Epithelial cell of esophagus (primary cell): ENCODE measurements at regions not wholly inside any gene's neighbourhood (a gene's known extent, or its start where the extent isn't known, plus 50 kb on each side); places are given as distances from the start of the nearest gene placed in this dataset.

Experiments
- DNase-seq: peaks from one replicate; pipeline ENCODE4 v3.0.0; 2010; ENCODE audit warnings: low read depth
- H3K4me3 ChIP-seq: 2 replicates; pipeline ENCODE4 v1.5.1; 2011; ENCODE audit warnings: mild to moderate bottlenecking, low read length, control low read depth
- TF ChIP-seq, protein P1 (sequence below): IDR thresholded peaks from 2 replicates; pipeline ENCODE4 v1.5.1; 2011; ENCODE audit warnings: low read depth, mild to moderate bottlenecking, low read length, control low read depth, inconsistent platforms; ENCODE audit not compliant: insufficient read depth; ENCODE audit errors: missing control alignments

DNA sequence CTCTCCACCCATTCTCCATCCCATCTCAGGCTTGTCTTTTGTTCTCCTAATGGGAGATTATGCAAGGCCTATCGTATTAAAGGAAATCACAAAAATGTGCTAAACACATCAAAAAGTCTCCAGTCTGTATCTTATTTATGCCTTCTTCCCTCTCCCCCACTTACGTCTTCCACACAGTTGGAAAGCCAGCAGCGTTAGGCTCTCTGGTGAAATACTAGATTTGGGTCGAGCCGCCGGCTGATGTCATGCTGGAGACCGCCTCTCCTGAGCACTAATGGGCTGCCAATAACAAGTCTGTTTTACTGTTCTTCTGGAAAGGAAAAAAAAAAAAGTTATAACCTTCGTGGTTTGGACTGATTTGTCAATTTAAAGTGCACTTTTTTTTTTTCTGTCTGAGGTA lies 182.7 kb upstream of the SIX2 start:
- DNase-seq, result no peak
- no peak overlapping the region for H3K4me3 ChIP-seq
- TF ChIP-seq, protein P1, sequence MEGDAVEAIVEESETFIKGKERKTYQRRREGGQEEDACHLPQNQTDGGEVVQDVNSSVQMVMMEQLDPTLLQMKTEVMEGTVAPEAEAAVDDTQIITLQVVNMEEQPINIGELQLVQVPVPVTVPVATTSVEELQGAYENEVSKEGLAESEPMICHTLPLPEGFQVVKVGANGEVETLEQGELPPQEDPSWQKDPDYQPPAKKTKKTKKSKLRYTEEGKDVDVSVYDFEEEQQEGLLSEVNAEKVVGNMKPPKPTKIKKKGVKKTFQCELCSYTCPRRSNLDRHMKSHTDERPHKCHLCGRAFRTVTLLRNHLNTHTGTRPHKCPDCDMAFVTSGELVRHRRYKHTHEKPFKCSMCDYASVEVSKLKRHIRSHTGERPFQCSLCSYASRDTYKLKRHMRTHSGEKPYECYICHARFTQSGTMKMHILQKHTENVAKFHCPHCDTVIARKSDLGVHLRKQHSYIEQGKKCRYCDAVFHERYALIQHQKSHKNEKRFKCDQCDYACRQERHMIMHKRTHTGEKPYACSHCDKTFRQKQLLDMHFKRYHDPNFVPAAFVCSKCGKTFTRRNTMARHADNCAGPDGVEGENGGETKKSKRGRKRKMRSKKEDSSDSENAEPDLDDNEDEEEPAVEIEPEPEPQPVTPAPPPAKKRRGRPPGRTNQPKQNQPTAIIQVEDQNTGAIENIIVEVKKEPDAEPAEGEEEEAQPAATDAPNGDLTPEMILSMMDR, result no peak

DNA sequence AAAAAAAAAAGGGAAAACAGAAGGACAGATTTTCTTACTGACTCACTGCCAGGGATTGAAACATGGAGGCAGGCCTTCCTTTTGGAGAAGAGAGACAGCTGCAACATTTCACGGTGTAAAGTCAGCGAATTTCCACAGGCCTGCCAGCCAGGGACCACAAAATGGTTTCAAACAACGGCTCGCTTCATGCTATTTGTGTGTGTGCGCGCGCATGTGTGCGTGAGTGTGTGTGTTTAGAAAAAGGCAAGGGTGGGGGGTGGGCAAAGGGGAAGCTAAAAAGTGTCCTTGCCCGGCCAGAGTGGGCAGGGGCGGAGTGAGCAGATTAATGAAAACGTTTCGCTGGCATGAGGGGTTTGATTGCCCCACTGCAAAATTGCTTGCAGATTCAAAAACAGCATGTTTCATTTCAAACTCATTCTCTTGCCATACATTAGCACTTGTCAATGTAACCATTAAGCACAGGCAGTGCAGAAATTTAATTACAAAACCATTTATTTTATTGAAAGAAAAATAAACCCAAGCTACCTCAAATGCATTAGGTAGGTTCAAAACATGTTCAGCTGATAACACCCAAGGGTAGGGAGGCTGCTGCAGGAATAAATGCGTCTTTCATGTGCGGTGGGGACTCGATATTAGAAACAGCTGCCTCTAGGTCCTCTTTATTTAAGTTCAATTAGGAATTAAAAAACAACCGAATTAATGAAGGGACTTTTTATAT lies 182.1 kb upstream of the SIX2 start:
- DNase-seq, result no peak
- TF ChIP-seq, protein P1, result no peak
- H3K4me3 ChIP-seq, result no peak overlapping the region

DNA sequence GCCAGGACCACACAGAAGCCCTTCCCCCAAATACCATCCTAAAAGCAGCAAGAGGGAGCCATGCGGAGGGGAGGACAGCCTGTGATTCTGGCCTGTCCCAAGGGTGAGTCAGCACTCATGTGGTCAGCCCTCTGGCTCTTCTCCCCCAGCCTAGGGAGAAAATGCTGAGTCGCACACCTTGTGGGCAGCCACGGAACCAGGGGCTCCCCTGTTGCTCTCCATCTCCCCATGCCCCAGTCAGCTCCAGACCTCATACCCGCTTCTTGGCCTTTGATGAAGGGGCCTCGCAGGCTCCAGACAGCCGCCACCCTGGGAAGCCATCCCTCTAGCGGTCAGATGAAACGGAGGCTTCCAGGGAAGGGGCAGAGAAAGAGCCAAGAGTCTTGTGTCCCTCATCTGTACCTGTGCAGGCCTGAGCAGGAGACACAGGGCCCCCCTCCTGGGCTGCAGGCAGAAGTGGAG lies 181.3 kb upstream of the SIX2 start:
- DNase-seq, result no peak
- H3K4me3 ChIP-seq, result no peak overlapping the region
- TF ChIP-seq, protein P1, result no peak

DNA sequence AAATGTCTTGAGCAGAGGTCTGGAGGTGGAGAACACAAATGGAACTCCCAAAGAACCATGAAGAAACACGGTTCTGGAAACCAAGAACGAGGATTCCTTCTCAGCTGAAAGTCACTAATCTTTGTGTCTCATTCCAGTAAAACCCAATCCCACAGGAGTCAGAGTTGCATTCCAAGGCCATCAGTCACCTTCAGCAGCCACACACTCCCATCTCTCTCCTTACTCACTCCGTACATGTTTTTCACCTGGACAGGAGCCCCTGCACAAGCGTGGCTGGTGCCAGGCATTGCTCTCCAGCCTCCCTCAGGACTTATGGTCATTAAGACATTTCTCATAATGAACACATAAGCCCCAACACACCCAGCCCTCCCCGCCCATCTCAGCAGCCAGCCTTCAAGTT lies 175.4 kb upstream of the SIX2 start:
- DNase-seq, result peak; percentile 89
- TF ChIP-seq, protein P1, result no peak
- H3K4me3 ChIP-seq, result no peak overlapping the region

DNA sequence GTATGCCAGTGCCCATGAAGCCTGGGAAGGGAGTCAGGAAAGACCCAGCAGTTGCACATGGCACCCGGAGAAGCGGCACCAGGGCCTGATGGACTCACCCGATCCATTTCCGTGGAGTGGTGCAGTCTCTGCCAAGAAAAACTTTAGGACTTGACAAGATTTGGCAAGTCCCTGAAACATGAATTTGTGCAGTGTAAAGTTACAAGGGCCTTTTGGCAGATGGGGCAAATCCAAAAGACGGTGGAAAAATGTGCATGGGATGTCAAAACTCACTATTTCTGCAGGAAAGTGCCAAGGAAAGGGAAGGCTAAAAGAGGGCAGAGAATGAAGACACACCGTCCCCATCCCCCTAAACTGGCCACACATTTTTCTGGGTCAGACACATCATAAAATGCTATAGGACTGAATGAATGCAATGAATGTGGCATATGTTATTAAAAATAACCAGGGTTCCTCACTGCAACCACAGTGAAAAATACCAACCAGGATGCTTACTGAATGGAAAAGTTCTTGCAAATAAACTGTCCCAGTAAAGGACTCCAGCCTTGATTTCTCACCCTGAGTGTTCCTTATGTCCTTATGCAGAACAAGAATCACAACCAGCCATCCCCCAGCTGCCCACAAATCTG lies 173.5 kb upstream of the SIX2 start:
- no peak overlapping the region for H3K4me3 ChIP-seq
- DNase-seq, result peak; percentile 54
- TF ChIP-seq, protein P1, result no peak

DNA sequence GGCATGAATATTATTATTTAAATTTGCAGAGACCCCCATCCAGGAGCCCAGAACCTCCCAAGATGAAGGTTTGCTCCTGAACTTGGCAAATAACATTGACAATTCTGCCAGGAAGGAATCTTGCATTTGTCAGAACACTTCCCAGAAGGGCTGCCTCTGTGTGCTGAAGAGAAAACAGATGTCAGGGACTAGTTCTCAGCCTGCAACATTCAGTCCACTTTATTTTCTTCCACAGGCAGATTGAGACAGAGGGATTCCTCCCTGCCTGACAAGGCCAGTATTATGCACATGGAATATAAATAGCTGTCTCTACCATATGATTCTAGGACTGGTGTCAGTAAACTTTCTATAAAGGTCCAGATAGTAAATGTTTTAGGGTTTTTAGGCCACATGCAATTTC lies 171.5 kb upstream of the SIX2 start:
- no peak overlapping the region for H3K4me3 ChIP-seq
- no peak for DNase-seq
- TF ChIP-seq, protein P1, result no peak

DNA sequence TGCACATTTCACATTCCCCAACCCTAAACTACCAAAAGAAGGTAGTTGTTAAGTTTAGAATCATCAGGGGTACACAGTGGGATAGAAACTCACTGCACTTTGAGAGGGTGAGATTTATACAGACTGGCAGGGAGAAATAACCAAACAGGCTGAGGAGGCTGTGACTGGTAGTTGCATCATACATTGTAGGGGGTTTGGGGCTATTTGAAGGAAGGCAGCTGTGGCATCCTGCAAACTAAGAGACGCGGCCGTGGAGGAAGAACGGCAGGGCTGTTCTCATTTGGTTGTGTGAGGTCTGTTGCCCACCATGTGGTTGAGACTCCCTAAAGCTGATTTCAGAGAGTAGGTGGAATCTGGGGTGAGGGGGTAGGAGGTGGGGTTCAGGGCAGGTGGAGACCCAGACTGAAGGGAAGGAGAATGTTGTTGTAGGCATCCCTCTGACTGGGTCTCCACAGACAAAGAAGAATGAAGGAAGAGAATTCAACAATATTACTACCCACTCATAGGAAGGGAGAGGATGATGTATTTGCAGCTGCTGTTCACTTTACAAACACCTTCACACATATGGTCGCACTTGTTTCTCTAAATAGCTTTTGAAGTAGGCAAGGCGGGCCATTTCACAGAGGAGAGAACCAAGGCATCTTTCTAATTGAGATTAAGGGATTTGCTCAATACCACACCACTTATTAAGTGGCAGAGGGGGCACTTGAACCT lies 170.9 kb upstream of the SIX2 start:
- no peak overlapping the region for H3K4me3 ChIP-seq
- TF ChIP-seq, protein P1, result no peak
- DNase-seq, result no peak
